Pancreas (tissue), 10 donors: ENCODE measurements at regions not wholly inside any gene's neighbourhood (a gene's known extent, or its start where the extent isn't known, plus 50 kb on each side); places are given as distances from the start of the nearest gene placed in this dataset.

ENCODE experiments used
- ATAC-seq, 4 donors: fragments of 200-7000 bp; cut with Tn5 transposase; one replicate each; pipeline versions ENCODE4 v1.8.0 to v1.9.1; 2020; ENCODE audit warnings: mild to moderate bottlenecking in 4 of 4, moderate library complexity in 4 of 4
- DNase-seq, 6 donors: peaks; one replicate each; pipeline ENCODE4 v3.0.0-alpha.2; 2020
- FAIRE-seq: peaks from 2 replicates; lab custom pipeline; 2012; peaks lifted over from hg19 to GRCh38; lab: Jason Lieb, UNC
- H3K27ac ChIP-seq, 4 donors: fragments of 200-600 bp; sonication (generic); 1 replicate in 3 of 4; 2 replicates in 1 of 4; pipeline versions ENCODE4 v1.5.0 to v1.8.0; 2020
- H3K27me3 ChIP-seq, 4 donors: fragments of 200-600 bp; one replicate each; pipeline ENCODE4 v1.8.0; 2021
- H3K36me3 ChIP-seq, 3 donors: fragments of 200-600 bp; sonication (generic) in 1 of 3; one replicate each; pipeline versions ENCODE4 v1.5.0 to v1.8.0; 2020 to 2021
- H3K4me1 ChIP-seq, 3 donors: fragments of 200-600 bp; one replicate each; pipeline ENCODE4 v1.8.0; 2021
- H3K4me3 ChIP-seq, 4 donors: fragments of 200-600 bp; sonication (generic) in 2 of 4; one replicate each; pipeline versions ENCODE4 v1.5.0 to v1.8.0; 2020 to 2021
- H3K9me3 ChIP-seq, 4 donors: fragments of 200-600 bp; one replicate each; pipeline ENCODE4 v1.8.0; 2021
- CTCF ChIP-seq, 4 donors: fragments of 200-600 bp; sonication (generic) in 3 of 4; IDR thresholded peaks; one replicate each; pipeline versions ENCODE4 v1.5.0 to v1.8.0; 2021; ENCODE audit warnings: antibody characterized with exemption in 4 of 4
- WGBS, 2 donors: extraction: QIAGEN DNeasy Blood & Tissue Kit; methylation state at CpG; one replicate each; pipeline ENCODE4 v1.1.7; 2013; 5-methylcytosine and 5-hydroxymethylcytosine counted together
- intact Hi-C, 3 donors: fragments of 100-400 bp; cut with DNase I; formaldehyde crosslinking; loops; one replicate each; pipeline versions ENCODE4 v1.11.1 to v1.14.2; 2022
- donor health status: healthy with polysubstance abuse.
- donor health status: DM: no; HTN: no; CAD: no; lungs with moderate emphysema.
- donor health status: DM: no; HTN: no; CAD: no.
- donor health status: control.
- donor health status: control.
- donor health status: Bipolar disorder and iron deficiency.
- donor health status: DM: yes; HTN: yes; CAD: no.
- donor health status: DM: no; HTN: no; CAD: no.
- donor health status: DM: no; HTN: no; CAD: no.
- donor health status: DM: yes; HTN: yes; CAD: no.

- WGBS, 2 donors, result 26 to 42% methylated on average over 2 of the region's 2 CpGs
- H3K9me3 ChIP-seq, result no peaks in the 10 kb centered on the region
- intact Hi-C loops, result no loop called here
These were observed 331.3 kb upstream of the FRG2C start for GRCh38 chr3:75332794-75333193.

GRCh38 chr3:75334299-75334698, 329.8 kb upstream of the FRG2C start:
- no peak for TF ChIP-seq CTCF (IDR thresholded peaks at IDR 0.05)
- Histone ChIP-seq H3K27ac (no peak overlapping the region), H3K27me3 (no peaks in the 10 kb centered on the region), H3K4me3 (no peak overlapping the region), H3K9me3 (no peaks in the 10 kb centered on the region), H3K4me1 (no peaks in the 10 kb centered on the region), H3K36me3 (no peaks in the 10 kb centered on the region)
- WGBS, 2 donors, result 90 to 92% methylated on average over 3 of the region's 3 CpGs
- FAIRE-seq, result no peak
- no peak for ATAC-seq
- DNase-seq, result no peak
- intact Hi-C loops, result no loop called here

More at GRCh38 chr3:75332794-75333193, 331.3 kb upstream of the FRG2C start:
- Histone ChIP-seq H3K4me3 (no peak overlapping the region), H3K27me3 (no peaks in the 10 kb centered on the region), H3K4me1 (no peaks in the 10 kb centered on the region), H3K27ac (no peak overlapping the region), H3K36me3 (no peaks in the 10 kb centered on the region)
- no peak for FAIRE-seq
- TF ChIP-seq CTCF (IDR thresholded peaks at IDR 0.05), result no peak
- ATAC-seq, result no peak
- no peak for DNase-seq

GRCh38 chr3:75337226-75337900, 326.8 kb upstream of the FRG2C start:
- no peak for DNase-seq
- 65 to 86% methylated on average over 3 of the region's 3 CpGs for WGBS, 2 donors
- no peaks in the 10 kb centered on the region for H3K4me1 ChIP-seq
- H3K36me3 ChIP-seq, result no peaks in the 10 kb centered on the region
- H3K27ac ChIP-seq, result no peak overlapping the region
- no peaks in the 10 kb centered on the region for H3K9me3 ChIP-seq
- no peak for FAIRE-seq
- no peaks in the 10 kb centered on the region for H3K27me3 ChIP-seq
- ATAC-seq, result no peak
- H3K4me3 ChIP-seq, result no peak overlapping the region
- intact Hi-C loops, result no loop called here
- TF ChIP-seq CTCF (IDR thresholded peaks at IDR 0.05), result no peak

- H3K27me3 ChIP-seq, result no peaks in the 10 kb centered on the region
- H3K27ac ChIP-seq, result no peak overlapping the region
- TF ChIP-seq CTCF (IDR thresholded peaks at IDR 0.05), result no peak
- DNase-seq, result no peak
- WGBS, 2 donors, result 79 to 83% methylated on average over 3 of the region's 3 CpGs
- no peak for FAIRE-seq
- H3K4me1 ChIP-seq, result no peaks in the 10 kb centered on the region
- no peaks in the 10 kb centered on the region for H3K9me3 ChIP-seq
- intact Hi-C loops, result no loop called here
- H3K36me3 ChIP-seq, result no peaks in the 10 kb centered on the region
- no peak overlapping the region for H3K4me3 ChIP-seq
- no peak for ATAC-seq
These were observed 325.8 kb upstream of the FRG2C start for GRCh38 chr3:75338342-75338741.

GRCh38 chr3:75341324-75342067, 322.6 kb upstream of the FRG2C start:
- Histone ChIP-seq H3K27me3 (no peaks in the 10 kb centered on the region), H3K4me3 (no peak overlapping the region), H3K36me3 (no peaks in the 10 kb centered on the region), H3K4me1 (no peaks in the 10 kb centered on the region), H3K9me3 (no peaks in the 10 kb centered on the region), H3K27ac (no peak overlapping the region)
- ATAC-seq (peak in 2 of 4 donors; percentile 30 to 64), FAIRE-seq (no peak), DNase-seq (no peak)
- 28 to 31% methylated on average over 12 of the region's 12 CpGs for WGBS, 2 donors
- TF ChIP-seq CTCF (IDR thresholded peaks at IDR 0.05), result no peak
- intact Hi-C loops, result no loop called here
